GF-D8 (cell line): ENCODE measurements at regions not wholly inside any gene's neighbourhood (a gene's known extent, or its start where the extent isn't known, plus 50 kb on each side); places are given as distances from the start of the nearest gene placed in this dataset.

ENCODE experiments used
- DNase-seq: peaks from one replicate; lab custom pipeline; 2025; lab: John Stamatoyannopoulos, UW

GRCh38 chr7:41294556-41295454 lies 408.1 kb downstream of the INHBA start:
- DNase-seq: no peak

GRCh38 chr7:41292487-41292886 lies 410.4 kb downstream of the INHBA start:
- DNase-seq: no peak

GRCh38 chr7:41287559-41288335 lies 415.1 kb downstream of the INHBA start:
- DNase-seq: no peak

- no peak for DNase-seq
Observed at GRCh38 chr7:41280491-41280890, 422.4 kb downstream of the INHBA start.

GRCh38 chr7:41277561-41277960 lies 425.3 kb downstream of the INHBA start:
- DNase-seq: no peak

- no peak for DNase-seq
Observed at GRCh38 chr7:41275255-41275654, 427.6 kb downstream of the INHBA start.

- no peak for DNase-seq
Observed at GRCh38 chr7:41274179-41274578, 428.7 kb downstream of the INHBA start.

GRCh38 chr7:41272664-41273063 lies 430.2 kb downstream of the INHBA start:
- no peak for DNase-seq

- no peak for DNase-seq
Observed at GRCh38 chr7:41268878-41269277, 434.0 kb downstream of the INHBA start.

- no peak for DNase-seq
Observed at GRCh38 chr7:41261080-41261479, 441.8 kb downstream of the INHBA start.

- DNase-seq: no peak
Observed at GRCh38 chr7:41257660-41258059, 445.2 kb downstream of the INHBA start.

GRCh38 chr7:41256186-41256945 lies 446.5 kb downstream of the INHBA start:
- no peak for DNase-seq

GRCh38 chr7:41255716-41256115 lies 447.2 kb downstream of the INHBA start:
- no peak for DNase-seq

GRCh38 chr7:41255113-41255512 lies 447.8 kb downstream of the INHBA start:
- DNase-seq: no peak

GRCh38 chr7:41252957-41253356 lies 449.9 kb downstream of the INHBA start:
- DNase-seq: no peak

- no peak for DNase-seq
Observed at GRCh38 chr7:41252551-41252950, 450.3 kb downstream of the INHBA start.

GRCh38 chr7:41247143-41247865 lies 455.6 kb downstream of the INHBA start:
- DNase-seq: no peak

- no peak for DNase-seq
Observed at GRCh38 chr7:41245916-41246315, 457.0 kb downstream of the INHBA start.

- DNase-seq: no peak
Observed at GRCh38 chr7:41244246-41244645, 458.6 kb downstream of the INHBA start.

- no peak for DNase-seq
Observed at GRCh38 chr7:41241641-41242040, 461.2 kb downstream of the INHBA start.

GRCh38 chr7:41239596-41239995 lies 463.3 kb downstream of the INHBA start:
- DNase-seq: no peak

- no peak for DNase-seq
Observed at GRCh38 chr7:41238851-41239331, 464.0 kb downstream of the INHBA start.
